Heart left ventricle (tissue), 13 donors: ENCODE measurements at regions not wholly inside any gene's neighbourhood (a gene's known extent, or its start where the extent isn't known, plus 50 kb on each side); places are given as distances from the start of the nearest gene placed in this dataset.

Experiments used
- CTCF ChIP-seq, 12 donors: fragments of 200-600 bp; sonication (generic) in 4 of 12; IDR thresholded peaks; one replicate each; pipeline versions ENCODE4 v1.5.0 to v1.8.0; 2018 to 2022; ENCODE audit warnings: antibody characterized with exemption in 12 of 12, mild to moderate bottlenecking in 5 of 12
- POLR2A ChIP-seq, 2 donors: fragments of 450-650 bp; IDR thresholded peaks; one replicate each; pipeline ENCODE4 v1.6.1; 2017; ENCODE audit warnings: antibody characterized with exemption in 2 of 2, mild to moderate bottlenecking in 2 of 2, moderate library complexity in 2 of 2
- donor health status: ischemic (EF 13 %, LVEDD 7.1; RV severe dilation, severe dysfunction).
- donor health status: DM: no; HTN: yes; CAD: no.
- donor health status: DM: no; HTN: no; CAD: no.
- donor health status: ischemic (EF 25% LVEDD 6.9; RV normal size, moderate dysfunction).
- donor health status: ischemic (EF 25% LVEDD 5.7; RV mildly dilated, moderate dysfunction).
- donor health status: ischemic (EF 35%, LVEDD 5.7; RV mildly dilated, moderate dysfunction).
- donor health status: nonischemic (EF 11% LVEDD 7.7; RV severe dilation, severe dysfunction).
- donor health status: DM: yes; HTN: yes; CAD: no.
- donor health status: PGD.
- donor health status: ischemic (EF 29% LVEDD 5.4; RV normal size, mild dysfunction).
- donor health status: nonischemic (EF 23%, LVEDD 6.1; RV moderate dilation, normal function).

- no peak for TF ChIP-seq CTCF (IDR thresholded peaks at IDR 0.05)
- no peak for TF ChIP-seq POLR2A (IDR thresholded peaks at IDR 0.05)
These were observed 124.4 kb upstream of the SP8 start for GRCh38 chr7:20911081-20911480.
